Colonic mucosa (tissue), 4 donors: ENCODE measurements at regions not wholly inside any gene's neighbourhood (a gene's known extent, or its start where the extent isn't known, plus 50 kb on each side); places are given as distances from the start of the nearest gene placed in this dataset.

ENCODE experiments used
- DNase-seq: peaks from one replicate; pipeline ENCODE4 v3.0.0-alpha.2; 2020
- H3K27ac ChIP-seq: fragments of 200-600 bp; one replicate; pipeline ENCODE4 v1.8.0; 2021
- H3K27me3 ChIP-seq: fragments of 200-600 bp; one replicate; pipeline ENCODE4 v1.8.0; 2021
- H3K36me3 ChIP-seq: fragments of 200-600 bp; one replicate; pipeline ENCODE4 v1.8.0; 2021
- H3K4me1 ChIP-seq: fragments of 200-600 bp; one replicate; pipeline ENCODE4 v1.8.0; 2021; ENCODE audit warnings: mild to moderate bottlenecking
- H3K4me3 ChIP-seq: fragments of 200-600 bp; one replicate; pipeline ENCODE4 v1.8.0; 2021
- H3K9ac ChIP-seq, 2 donors: one replicate each; pipeline ENCODE4 v1.7.0; 2013; ENCODE audit warnings: control low read depth in 2 of 2, low read depth in 2 of 2, low read length in 2 of 2
- H3K9me3 ChIP-seq: fragments of 200-600 bp; one replicate; pipeline ENCODE4 v1.8.0; 2021
- intact Hi-C: fragments of 100-400 bp; cut with DNase I; formaldehyde crosslinking; loops from one replicate; pipeline ENCODE4 v1.14.1; 2022
- TF ChIP-seq, protein P1 (sequence below): fragments of 200-600 bp; IDR thresholded peaks from one replicate; pipeline ENCODE4 v1.8.0; 2022; ENCODE audit warnings: antibody characterized with exemption, mild to moderate bottlenecking
- donor health status: healthy.
- donor health status: DM: no; HTN: no; CAD: no.
- donor health status: DM: no; HTN: no; CAD: no.

DNA sequence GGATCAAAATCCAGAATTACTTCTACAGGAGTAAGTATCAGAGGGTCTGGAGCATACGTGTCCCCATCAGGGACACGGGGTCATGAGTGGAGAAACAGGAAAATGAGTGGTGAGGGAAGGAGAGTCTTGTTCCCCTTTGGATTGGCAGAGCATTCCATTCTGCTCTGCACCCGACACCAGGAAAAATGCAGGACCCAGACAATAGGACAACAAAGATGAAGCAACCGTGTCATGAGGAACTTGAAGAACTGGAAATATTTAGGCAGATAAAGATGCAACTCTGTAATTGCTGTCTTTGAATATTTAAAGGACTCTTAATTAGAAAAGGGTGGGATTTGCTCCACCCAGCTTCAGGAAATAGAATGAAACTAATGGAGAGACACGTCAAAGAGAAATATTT lies 89.0 kb upstream of the BLID start:
- Histone ChIP-seq H3K9me3 (no peaks in the 10 kb centered on the region), H3K36me3 (no peaks in the 10 kb centered on the region), H3K27me3 (no peaks in the 10 kb centered on the region), H3K4me1 (peaks cover 7% of the 10 kb centered on the region), H3K4me3 (no peak overlapping the region), H3K27ac (no peak overlapping the region), H3K9ac (no peak overlapping the region)
- TF ChIP-seq, protein P1, sequence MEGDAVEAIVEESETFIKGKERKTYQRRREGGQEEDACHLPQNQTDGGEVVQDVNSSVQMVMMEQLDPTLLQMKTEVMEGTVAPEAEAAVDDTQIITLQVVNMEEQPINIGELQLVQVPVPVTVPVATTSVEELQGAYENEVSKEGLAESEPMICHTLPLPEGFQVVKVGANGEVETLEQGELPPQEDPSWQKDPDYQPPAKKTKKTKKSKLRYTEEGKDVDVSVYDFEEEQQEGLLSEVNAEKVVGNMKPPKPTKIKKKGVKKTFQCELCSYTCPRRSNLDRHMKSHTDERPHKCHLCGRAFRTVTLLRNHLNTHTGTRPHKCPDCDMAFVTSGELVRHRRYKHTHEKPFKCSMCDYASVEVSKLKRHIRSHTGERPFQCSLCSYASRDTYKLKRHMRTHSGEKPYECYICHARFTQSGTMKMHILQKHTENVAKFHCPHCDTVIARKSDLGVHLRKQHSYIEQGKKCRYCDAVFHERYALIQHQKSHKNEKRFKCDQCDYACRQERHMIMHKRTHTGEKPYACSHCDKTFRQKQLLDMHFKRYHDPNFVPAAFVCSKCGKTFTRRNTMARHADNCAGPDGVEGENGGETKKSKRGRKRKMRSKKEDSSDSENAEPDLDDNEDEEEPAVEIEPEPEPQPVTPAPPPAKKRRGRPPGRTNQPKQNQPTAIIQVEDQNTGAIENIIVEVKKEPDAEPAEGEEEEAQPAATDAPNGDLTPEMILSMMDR = no peak
- no peak for DNase-seq
- intact Hi-C loops = no loop called here

DNA sequence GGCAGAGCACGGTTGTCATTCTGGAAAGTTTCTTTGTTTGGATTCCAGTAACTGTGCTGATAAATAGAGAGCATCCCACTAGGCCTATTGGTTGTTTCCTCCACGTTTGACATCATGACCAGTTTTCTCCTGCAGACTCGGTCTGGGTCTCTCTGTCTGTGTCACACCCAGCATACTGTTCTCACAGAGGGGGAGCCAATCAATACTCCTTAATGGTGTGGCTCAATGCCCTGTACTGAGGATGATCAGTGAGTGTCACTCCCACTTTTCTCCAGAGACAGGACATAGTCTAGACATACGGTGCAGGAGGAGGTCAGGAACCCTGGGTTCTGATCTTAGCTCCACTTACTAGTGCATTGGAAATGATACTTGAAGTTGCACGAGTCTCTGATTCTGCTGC lies 88.2 kb upstream of the BLID start:
- Histone ChIP-seq H3K4me3 (no peak overlapping the region), H3K4me1 (peaks cover 7% of the 10 kb centered on the region), H3K9me3 (no peaks in the 10 kb centered on the region), H3K9ac (no peak overlapping the region), H3K36me3 (no peaks in the 10 kb centered on the region), H3K27ac (no peak overlapping the region), H3K27me3 (no peaks in the 10 kb centered on the region)
- intact Hi-C loops = loop anchor here (5.0 kb wide), 2 partner anchors 97 to 547 kb away; no protein-coding TSS in a partner anchor
- DNase-seq = no peak
- TF ChIP-seq, protein P1 = no peak

DNA sequence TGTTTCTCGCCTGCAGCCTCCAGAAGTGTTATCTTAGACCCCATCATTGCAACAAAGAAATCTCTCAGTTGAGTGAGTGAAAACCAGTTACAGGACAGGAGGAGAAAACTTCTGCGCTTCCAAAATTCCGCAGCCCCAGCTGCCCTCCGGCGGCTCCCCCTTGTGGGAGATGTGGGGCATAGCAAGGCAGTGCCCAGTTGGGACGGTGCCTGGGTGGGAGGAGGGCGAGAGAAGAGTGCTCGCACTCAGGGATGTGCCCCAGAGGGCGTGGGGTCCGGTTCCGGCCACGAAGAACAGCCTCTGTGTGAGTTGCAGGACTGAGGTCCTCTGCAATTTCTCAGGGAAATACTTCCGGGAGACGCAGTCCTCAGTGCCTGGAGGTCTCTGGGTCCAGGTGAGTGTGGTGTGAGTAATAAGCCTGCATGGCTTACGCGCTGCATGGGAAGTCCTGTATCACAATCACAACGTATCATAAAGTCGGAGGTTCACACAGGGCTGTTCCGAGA lies 87.0 kb upstream of the BLID start:
- Histone ChIP-seq H3K4me1 (peaks cover 7% of the 10 kb centered on the region), H3K9ac (no peak overlapping the region), H3K9me3 (no peaks in the 10 kb centered on the region), H3K27ac (no peak overlapping the region), H3K36me3 (no peaks in the 10 kb centered on the region), H3K4me3 (no peak overlapping the region), H3K27me3 (no peaks in the 10 kb centered on the region)
- TF ChIP-seq, protein P1 = peak; percentile 92
- peak; percentile 51 for DNase-seq
- intact Hi-C loops = loop anchor here (5.0 kb wide), 2 partner anchors 96 to 546 kb away; no protein-coding TSS in a partner anchor

DNA sequence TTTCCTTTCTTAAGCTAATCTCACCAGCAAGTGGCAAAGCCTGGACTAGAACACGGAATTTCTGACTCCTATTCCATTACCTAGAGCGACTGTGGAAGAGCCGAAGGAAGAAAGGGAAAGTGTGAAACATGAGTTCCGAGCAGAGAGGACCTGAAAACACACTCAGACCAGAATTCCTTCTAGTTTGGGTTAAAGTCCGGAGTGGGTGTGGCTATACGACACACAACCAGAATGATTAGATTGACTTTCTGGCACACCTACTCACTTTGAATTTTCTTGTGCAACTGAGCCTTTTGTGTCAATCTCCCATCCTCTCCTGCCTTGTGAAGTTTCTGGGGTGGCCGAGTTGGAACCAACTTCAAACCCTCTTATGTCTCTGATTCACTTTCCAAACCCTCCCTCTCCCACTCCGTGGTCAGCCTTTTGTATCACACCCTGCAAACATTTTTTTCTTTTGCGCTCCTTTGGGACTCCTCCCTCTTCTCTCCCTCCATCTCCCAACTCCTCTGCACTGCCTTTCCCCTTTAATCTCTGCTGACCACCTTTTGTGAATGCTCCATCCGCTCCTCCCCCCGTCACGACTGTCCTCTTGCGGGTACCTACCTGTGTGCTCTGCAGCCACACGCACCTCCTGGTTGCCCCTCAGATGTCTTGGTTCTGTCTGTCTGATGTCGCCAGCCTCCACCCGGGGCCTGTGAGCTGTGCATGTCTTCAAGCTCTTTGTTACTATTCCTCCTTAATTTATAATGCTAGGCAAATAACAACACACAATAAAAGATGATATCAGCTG lies 86.3 kb upstream of the BLID start:
- peak overlapping the region; percentile 40 for H3K27ac ChIP-seq
- no peaks in the 10 kb centered on the region for H3K9me3 ChIP-seq
- peaks cover 7% of the 10 kb centered on the region for H3K4me1 ChIP-seq
- no peaks in the 10 kb centered on the region for H3K36me3 ChIP-seq
- peak; percentile 50 for DNase-seq
- intact Hi-C loops = loop anchor here (5.0 kb wide), 2 partner anchors 95 to 545 kb away; no protein-coding TSS in a partner anchor
- H3K27me3 ChIP-seq = no peaks in the 10 kb centered on the region
- peak overlapping the region; percentile 19 for H3K4me3 ChIP-seq
- TF ChIP-seq, protein P1 = no peak
- H3K9ac ChIP-seq = peak overlapping the region in 1 of 2 donors; percentile 46

DNA sequence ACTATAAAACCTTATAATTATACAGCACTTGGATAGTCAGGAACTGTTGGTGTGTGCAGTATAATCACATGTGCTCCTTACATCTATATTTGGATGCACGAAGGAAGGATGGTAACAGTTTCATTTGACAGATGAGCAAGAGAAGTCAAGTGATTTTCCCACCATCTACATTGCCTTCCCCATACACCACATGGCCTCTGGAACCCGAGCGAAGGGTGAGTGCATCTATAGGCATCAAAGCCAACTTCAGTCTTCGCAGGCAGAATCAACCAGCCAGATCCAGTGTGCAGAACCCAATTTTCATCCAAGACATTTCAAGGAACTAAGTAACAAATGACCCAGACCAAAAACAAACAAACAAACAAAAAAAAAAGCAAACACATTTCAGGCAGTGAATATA lies 85.1 kb upstream of the BLID start:
- no peak for DNase-seq
- Histone ChIP-seq H3K27ac (no peak overlapping the region), H3K4me3 (no peak overlapping the region), H3K27me3 (no peaks in the 10 kb centered on the region), H3K4me1 (peaks cover 7% of the 10 kb centered on the region), H3K9me3 (no peaks in the 10 kb centered on the region), H3K9ac (no peak overlapping the region), H3K36me3 (no peaks in the 10 kb centered on the region)
- intact Hi-C loops = loop anchor here (5.0 kb wide), 2 partner anchors 94 to 544 kb away; no protein-coding TSS in a partner anchor
- TF ChIP-seq, protein P1 = no peak
